ENCODE measurements at regions not wholly inside any gene's neighbourhood (a gene's known extent, or its start where the extent isn't known, plus 50 kb on each side); places are given as distances from the start of the nearest gene placed in this dataset.
"Not testable (repeated sequence)": the region's sequence is repeated elsewhere in the genome, so short reads cannot be mapped to it uniquely, and the experiment has no call there.

DNA sequence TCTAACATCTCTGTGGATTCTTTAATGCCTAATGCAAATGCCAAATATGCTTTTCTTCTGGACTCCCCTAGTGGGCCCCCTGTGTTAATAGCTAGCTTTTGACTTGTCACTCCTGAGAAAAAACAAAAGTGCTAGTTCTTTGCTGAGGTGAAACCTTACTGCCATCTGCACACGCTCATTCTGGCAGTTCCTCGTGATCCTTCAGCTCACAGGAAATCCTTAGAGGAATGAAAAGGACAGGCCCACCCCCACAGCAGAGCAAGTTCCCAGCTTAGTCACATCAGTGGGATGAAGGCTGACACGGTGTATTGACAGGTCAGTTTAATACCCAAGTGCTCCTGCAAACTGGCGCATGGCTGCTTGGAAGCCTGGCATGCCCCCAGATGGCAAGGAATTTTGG is 165.1 kb upstream of the ATP2B1 start:
- H3K27ac ChIP-seq = no peak overlapping the region
- H3K36me3 ChIP-seq = no peaks in the 10 kb centered on the region
- WGBS, 2 donors = 49 to 51% methylated on average over 4 of the region's 4 CpGs
- DNase-seq (no peak), ATAC-seq (peak in 6 of 8 donors; percentile 21 to 63 (median 38))
- peaks cover 0 to 6% (median 0%) of the 10 kb centered on the region in 7 donors for H3K27me3 ChIP-seq
- peaks cover 0 to 24% (median 8%) of the 10 kb centered on the region in 11 donors for H3K9me3 ChIP-seq
- intact Hi-C loops (cut with DNase I) = no loop called here
- H3K4me3 ChIP-seq = no peak overlapping the region
- H3K4me1 ChIP-seq = peaks cover 0 to 6% (median 0%) of the 10 kb centered on the region in 9 donors
- TF ChIP-seq, protein P1, sequence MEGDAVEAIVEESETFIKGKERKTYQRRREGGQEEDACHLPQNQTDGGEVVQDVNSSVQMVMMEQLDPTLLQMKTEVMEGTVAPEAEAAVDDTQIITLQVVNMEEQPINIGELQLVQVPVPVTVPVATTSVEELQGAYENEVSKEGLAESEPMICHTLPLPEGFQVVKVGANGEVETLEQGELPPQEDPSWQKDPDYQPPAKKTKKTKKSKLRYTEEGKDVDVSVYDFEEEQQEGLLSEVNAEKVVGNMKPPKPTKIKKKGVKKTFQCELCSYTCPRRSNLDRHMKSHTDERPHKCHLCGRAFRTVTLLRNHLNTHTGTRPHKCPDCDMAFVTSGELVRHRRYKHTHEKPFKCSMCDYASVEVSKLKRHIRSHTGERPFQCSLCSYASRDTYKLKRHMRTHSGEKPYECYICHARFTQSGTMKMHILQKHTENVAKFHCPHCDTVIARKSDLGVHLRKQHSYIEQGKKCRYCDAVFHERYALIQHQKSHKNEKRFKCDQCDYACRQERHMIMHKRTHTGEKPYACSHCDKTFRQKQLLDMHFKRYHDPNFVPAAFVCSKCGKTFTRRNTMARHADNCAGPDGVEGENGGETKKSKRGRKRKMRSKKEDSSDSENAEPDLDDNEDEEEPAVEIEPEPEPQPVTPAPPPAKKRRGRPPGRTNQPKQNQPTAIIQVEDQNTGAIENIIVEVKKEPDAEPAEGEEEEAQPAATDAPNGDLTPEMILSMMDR (IDR thresholded peaks at IDR 0.05) = no peak

DNA sequence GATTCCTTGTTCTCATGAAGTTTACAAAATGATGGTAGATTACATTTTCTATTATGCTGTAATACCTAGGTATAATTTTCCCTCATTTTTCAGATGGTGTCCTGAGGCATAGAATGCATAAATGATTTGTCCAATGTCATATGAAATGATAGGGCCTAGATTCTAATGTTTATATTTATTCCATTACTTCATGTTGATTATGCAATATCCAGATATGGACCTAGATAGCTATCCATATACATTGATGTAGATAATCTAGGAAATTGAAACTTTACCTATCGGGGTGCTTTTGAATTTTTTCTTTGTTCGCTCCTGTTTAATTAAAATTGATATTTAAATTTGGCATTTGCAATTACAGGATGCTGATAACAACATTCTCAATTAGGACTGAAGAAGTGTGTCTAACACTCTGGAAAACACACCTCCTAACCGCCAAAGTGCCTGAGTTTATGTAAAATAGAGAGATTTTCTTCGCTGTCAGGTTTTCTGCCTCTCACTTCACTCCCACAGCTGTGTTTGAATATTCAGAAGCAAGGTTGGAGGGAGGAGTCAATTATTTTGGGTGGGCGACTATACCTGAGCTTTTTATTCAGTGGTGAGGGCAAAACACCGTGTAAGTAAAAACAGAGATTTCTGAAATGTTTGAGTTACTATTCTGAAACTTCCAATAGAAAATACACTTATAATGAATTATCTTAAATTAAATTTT is 164.4 kb upstream of the ATP2B1 start:
- 90 to 97% methylated on average over 6 of the region's 6 CpGs for WGBS, 2 donors
- Histone ChIP-seq H3K27ac (no peak overlapping the region), H3K9me3 (peaks cover 0 to 24% (median 8%) of the 10 kb centered on the region in 11 donors), H3K4me1 (peaks cover 0 to 6% (median 0%) of the 10 kb centered on the region in 9 donors), H3K4me3 (no peak overlapping the region), H3K27me3 (peaks cover 0 to 6% (median 0%) of the 10 kb centered on the region in 7 donors), H3K36me3 (no peaks in the 10 kb centered on the region)
- ATAC-seq (no peak), DNase-seq (no peak)
- intact Hi-C loops (cut with DNase I) = no loop called here
- TF ChIP-seq, protein P1 (IDR thresholded peaks at IDR 0.05) = no peak

DNA sequence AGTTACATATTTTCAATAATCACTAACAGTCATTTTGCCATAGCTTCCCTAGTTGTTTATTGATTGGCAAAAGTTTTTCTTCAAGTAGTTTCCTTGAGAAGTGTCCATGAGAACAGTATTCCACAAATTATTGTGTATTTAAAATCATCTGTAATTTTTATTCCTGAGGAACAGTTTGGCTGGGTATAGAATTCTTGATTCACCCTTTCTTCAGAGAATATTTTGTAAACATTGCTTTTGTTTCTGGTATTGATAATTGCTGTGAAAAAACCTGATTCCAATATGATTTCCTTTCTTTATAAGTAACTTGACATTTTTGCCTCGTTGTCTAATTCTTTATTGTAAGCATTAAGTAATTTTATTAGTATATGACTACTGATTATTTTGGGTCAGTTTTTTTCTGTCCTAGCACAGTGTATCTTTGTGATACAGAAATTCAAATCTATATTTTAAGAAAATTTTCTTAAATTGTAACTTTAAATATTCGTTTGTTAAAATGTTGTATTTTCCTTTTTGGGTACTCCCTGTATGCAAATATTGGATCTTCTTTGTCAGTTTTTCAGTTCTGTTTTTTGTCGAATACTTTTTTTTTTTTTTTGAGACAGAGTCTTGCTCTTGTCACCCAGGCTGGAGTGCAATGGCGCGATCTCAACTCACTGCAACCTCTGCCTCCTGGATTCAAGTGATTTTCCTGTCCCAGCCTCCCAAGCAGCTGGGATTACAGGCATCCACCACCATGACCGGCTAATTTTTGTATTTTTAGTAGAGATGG is 162.0 kb upstream of the ATP2B1 start:
- intact Hi-C loops (cut with DNase I) = no loop called here
- Histone ChIP-seq H3K36me3 (no peaks in the 10 kb centered on the region), H3K4me3 (no peak overlapping the region), H3K27ac (no peak overlapping the region), H3K9me3 (peaks cover 0 to 24% (median 8%) of the 10 kb centered on the region in 11 donors), H3K27me3 (peaks cover 0 to 6% (median 0%) of the 10 kb centered on the region in 7 donors), H3K4me1 (peaks cover 0 to 6% (median 0%) of the 10 kb centered on the region in 9 donors)
- ATAC-seq (no peak), DNase-seq (no peak)
- TF ChIP-seq, protein P1 (IDR thresholded peaks at IDR 0.05) = no peak
- 77 to 91% methylated on average over 6 of the region's 6 CpGs for WGBS, 2 donors

DNA sequence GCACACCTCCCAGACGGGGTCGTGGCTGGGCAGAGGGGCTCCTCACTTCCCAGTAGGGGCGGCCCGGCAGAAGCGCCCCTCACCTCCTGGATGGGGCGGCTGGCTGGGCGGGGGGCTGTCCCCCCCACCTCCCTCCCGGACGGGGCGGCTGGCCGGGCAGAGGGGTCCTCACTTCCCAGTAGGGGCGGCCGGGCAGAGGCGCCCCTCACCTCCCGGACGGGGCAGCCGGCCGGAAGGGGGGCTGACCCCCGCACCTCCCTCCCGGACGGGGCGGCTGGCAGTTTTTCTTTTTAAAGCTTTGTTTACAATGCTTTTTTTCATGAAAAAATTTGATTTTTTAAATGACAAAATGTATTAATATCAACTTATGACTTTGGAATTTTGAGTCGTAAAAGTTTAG is 159.0 kb upstream of the ATP2B1 start:
- intact Hi-C loops (cut with DNase I) = loop anchor here in 1 of 10 donors (10.0 kb wide), 1 partner anchor 153 kb away; no protein-coding TSS in a partner anchor
- H3K36me3 ChIP-seq, H3K4me3 ChIP-seq, H3K27me3 ChIP-seq, DNase-seq, H3K27ac ChIP-seq, ATAC-seq: not testable (repeated sequence)
- peaks cover 0 to 24% (median 8%) of the 10 kb centered on the region in 11 donors for H3K9me3 ChIP-seq
- 99% methylated on average over 19 to 22 of the region's 23 CpGs for WGBS, 2 donors
- peaks cover 0 to 25% (median 9%) of the 10 kb centered on the region in 9 donors for H3K4me1 ChIP-seq

All from heart right ventricle (tissue), 16 donors.